Stimulated activated CD8-positive, alpha-beta memory T cell treated with anti-CD3 and anti-CD28 coated beads, Interleukin-4, amount 100 ng/mL, for 48 hours (primary cell): ENCODE measurements at regions not wholly inside any gene's neighbourhood (a gene's known extent, or its start where the extent isn't known, plus 50 kb on each side); places are given as distances from the start of the nearest gene placed in this dataset.

Experiments
- DNase-seq: peaks from one replicate; pipeline ENCODE4 v3.0.0-alpha.2; 2020

DNA sequence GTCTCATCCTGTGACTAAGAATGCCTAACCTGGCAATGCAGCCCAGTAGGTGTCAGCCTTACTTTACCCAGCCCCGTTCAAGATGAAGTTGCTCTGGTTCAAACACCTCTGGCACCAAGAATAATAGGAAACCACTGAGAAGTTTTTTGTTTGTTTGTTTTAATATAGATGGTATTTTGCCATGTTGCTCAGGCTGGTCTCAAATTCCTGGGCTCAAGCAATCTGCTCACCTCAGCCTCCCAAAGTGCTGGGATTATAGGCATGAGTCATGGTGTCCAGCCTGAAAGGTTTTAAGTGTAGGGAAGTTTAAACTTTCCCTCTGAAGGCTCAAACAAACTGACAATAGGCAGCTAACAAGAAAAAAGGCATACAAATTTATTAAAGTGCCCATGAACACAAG lies 51.2 kb upstream of the ABCC4 start:
- DNase-seq: no peak

DNA sequence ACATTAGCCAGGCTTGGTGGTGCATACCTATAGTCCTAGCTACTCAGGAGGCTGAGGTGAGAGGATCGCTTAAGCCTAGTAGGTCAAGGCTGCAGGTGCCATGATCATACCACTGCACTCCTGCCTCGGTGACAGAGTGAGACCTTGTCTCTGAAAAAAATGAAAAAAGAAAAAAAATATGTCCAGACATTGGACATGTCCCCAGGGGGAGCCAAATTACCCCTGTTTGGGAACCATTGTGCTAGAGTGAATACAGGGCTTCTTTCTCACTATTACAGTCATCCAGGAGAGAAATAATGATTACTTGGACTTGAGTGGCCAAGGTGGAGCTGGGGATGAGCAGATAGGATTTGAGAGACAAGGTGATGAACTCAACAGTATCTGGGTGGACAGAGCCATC lies 52.9 kb upstream of the ABCC4 start:
- no peak for DNase-seq

GRCh38 chr13:95354680-95355487 lies 53.6 kb upstream of the ABCC4 start:
- DNase-seq: no peak

- no peak for DNase-seq
Observed at GRCh38 chr13:95355494-95355893, 54.2 kb upstream of the ABCC4 start.

- DNase-seq: no peak
Observed at GRCh38 chr13:95356916-95357315, 55.7 kb upstream of the ABCC4 start.

DNA sequence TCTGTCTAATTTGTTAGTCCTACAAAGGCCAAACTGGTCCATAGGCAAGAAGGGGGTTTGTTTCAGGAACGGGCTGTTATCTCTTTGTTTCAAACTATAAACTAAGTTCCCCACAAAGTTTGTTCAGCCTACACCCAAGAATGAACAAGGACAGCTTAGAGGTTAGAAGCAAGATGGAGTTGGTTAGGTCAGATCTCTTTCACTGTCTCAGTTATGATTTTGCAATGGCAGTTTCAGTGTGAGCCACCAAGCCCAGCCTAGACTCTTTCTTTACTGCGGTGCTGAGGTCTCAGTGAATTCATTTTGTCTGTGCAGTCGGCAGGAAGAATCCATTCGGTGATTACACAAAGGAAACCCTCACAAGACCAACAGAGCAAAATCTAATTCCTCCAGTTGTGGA lies 56.6 kb upstream of the ABCC4 start:
- DNase-seq: no peak

GRCh38 chr13:95360052-95360451 lies 58.8 kb upstream of the ABCC4 start:
- no peak for DNase-seq

- DNase-seq: no peak
Observed at GRCh38 chr13:95360464-95361097, 59.3 kb upstream of the ABCC4 start.

- DNase-seq: no peak
Observed at GRCh38 chr13:95361686-95362085, 60.4 kb upstream of the ABCC4 start.

- no peak for DNase-seq
Observed at GRCh38 chr13:95362666-95363065, 61.4 kb upstream of the ABCC4 start.

- no peak for DNase-seq
Observed at GRCh38 chr13:95367309-95367843, 66.1 kb upstream of the ABCC4 start.

DNA sequence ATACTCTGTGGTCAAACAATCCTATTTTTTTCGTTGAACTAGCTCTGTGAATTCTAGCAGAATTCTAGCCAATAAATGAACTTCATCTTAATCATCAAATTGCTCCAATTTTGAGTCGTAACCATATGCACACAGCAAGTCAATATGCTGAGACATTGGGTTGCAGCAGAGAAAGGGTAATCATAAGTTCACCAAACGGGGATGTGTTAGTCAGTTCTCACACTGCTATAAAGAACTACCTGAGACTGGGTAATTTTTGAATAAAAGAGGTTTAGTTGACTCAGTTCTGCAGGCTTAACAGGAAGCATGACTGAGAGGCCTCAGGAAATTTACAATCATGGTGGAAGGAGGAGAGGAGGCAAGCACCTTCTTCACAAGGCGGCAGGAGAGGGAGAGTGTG lies 67.7 kb upstream of the ABCC4 start:
- no peak for DNase-seq

DNA sequence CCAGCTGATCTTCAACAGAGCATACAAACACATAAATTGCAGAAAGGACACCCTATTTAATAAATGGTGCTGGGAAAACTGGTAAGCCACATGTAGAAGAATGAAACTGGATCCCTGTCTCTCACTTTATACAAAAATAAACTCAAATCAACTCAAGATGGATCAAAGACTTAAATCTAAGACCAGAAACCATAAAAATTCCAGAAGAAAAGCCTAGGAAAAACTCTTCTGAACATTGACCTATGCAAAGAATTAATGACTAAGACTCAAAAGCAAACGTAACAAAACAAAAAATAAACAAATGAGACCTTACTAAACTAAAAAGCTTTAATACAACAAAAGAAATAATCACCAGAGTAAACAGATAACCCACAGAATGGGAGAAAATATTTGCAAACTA lies 74.5 kb upstream of the ABCC4 start:
- no peak for DNase-seq

- DNase-seq: no peak
Observed at GRCh38 chr13:95378603-95379002, 77.4 kb upstream of the ABCC4 start.

DNA sequence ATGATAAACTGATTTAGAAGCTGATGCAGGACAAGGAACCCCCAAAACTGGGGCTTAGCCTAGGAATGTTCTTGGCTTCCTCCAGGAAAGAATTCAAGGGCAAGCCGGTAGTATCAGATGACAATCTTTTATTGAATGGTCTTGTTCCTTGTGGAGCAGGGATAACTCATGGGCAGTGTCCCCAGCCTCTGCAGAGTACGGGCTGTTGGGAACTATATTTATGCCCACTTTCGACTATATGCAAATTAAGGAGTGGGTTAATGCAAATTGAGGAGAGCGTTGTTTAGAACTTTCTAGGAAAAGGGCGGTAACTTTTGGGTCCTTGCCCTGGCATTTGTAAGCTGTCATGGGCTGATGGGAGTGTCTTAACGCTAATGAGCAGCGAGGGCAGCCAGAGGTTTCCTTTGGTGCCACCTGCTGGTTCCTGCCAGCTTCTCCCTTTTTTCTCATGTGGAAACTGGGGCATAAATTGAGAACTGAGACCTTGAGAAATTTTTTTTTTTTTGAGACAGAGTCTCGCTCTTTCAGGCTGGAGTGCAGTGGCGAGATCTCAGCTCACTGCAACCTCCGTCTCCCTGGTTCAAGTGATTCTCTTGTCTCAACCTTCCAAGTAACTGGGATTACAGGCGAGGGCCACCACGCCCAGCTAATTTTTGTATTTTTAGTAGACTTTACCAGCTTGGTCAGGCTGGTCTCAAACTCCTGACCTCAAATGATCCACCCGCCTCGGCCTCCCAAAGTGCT lies 79.4 kb upstream of the ABCC4 start:
- DNase-seq: peak; percentile 73

GRCh38 chr13:95381212-95381527 lies 79.9 kb upstream of the ABCC4 start:
- no peak for DNase-seq

DNA sequence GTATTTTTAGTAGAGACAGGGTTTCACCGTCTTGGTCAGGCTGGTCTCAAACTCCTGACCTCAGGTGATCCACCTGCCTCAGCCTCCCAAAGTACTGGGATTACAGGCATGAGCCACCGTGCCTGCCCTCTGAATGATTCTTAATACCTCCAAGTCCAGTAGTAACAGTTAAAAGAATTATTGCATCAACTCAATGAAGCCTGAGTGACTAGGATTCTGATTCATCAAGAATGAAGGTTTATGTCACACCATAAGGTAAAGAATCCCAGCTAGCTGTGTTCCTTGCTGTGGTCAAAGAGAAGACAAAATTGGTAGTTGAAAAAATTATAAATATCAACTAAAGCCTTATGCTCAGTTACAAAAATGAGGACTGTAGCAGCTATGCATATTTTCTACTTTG lies 81.2 kb upstream of the ABCC4 start:
- no peak for DNase-seq

GRCh38 chr13:95382916-95383315 lies 81.7 kb upstream of the ABCC4 start:
- no peak for DNase-seq

DNA sequence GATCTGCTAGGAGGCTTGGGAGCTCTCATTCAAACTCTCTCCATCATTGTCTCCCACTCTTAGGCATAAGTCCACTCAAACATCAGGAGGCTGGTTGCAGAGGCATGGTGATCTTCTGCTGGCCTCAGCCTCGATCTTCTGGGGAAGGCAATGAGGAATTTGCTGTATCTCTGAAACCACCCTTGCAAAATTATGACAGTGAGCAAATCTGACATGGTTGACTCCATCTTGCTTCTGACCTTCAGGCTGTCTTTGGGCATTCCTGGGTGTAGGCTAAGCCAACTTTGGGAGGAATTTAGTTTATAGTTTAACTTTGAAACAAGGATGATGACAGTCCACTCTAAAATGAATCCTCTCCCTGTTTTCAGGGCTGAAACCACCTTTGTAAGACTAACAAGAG lies 84.1 kb upstream of the ABCC4 start:
- DNase-seq: no peak

GRCh38 chr13:95385798-95386197 lies 84.5 kb upstream of the ABCC4 start:
- no peak for DNase-seq

- no peak for DNase-seq
Observed at GRCh38 chr13:95386370-95386769, 85.1 kb upstream of the ABCC4 start.

GRCh38 chr13:95387733-95388207 lies 86.5 kb upstream of the ABCC4 start:
- DNase-seq: no peak

GRCh38 chr13:95388420-95389079 lies 87.3 kb upstream of the ABCC4 start:
- no peak for DNase-seq
